Activated T-helper 2 cell treated with anti-CD3 and anti-CD28 coated beads, Interferon-gamma antibody, Interleukin-2, Interleukin-4, amounts not matched to agents 10 μg/mL and 5 μg/mL and 100 μg/mL, durations not matched to agents 14 hours and 24 hours and 36 hours (primary cell): ENCODE measurements at regions not wholly inside any gene's neighbourhood (a gene's known extent, or its start where the extent isn't known, plus 50 kb on each side); places are given as distances from the start of the nearest gene placed in this dataset.

Experiments
- DNase-seq: peaks from one replicate; pipeline ENCODE4 v3.0.0; 2021; ENCODE audit warnings: low spot score
- H3K27ac Mint-ChIP-seq: one replicate; pipeline ENCODE4 v1.8.0; 2021; ENCODE audit warnings: mixed read lengths
- H3K27me3 Mint-ChIP-seq: one replicate; pipeline ENCODE4 v1.8.0; 2021; ENCODE audit warnings: low read depth, mixed read lengths
- H3K36me3 Mint-ChIP-seq: one replicate; pipeline ENCODE4 v1.8.0; 2021; ENCODE audit warnings: low read depth, mixed read lengths
- H3K4me1 Mint-ChIP-seq: one replicate; pipeline ENCODE4 v1.8.0; 2021; ENCODE audit warnings: low read depth, mixed read lengths
- H3K4me3 Mint-ChIP-seq: one replicate; pipeline ENCODE4 v1.8.0; 2021; ENCODE audit warnings: low read depth, mild to moderate bottlenecking, moderate library complexity, mixed read lengths
- H3K9me3 Mint-ChIP-seq: one replicate; pipeline ENCODE4 v1.8.0; 2021; ENCODE audit warnings: mixed read lengths
- intact Hi-C: fragments of 100-400 bp; cut with micrococcal nuclease; formaldehyde crosslinking; loops from one replicate; pipeline ENCODE4 v1.15.1; 2023

GRCh38 chr5:34500236-34500847 is 155.8 kb upstream of the RAI14 start:
- DNase-seq, result no peak
- intact Hi-C loops, result no loop called here
- Mint-ChIP-seq H3K4me3 (no peak overlapping the region), H3K27ac (no peak overlapping the region), H3K27me3 (peaks cover 7% of the 10 kb centered on the region), H3K4me1 (peaks cover 15% of the 10 kb centered on the region), H3K9me3 (no peaks in the 10 kb centered on the region), H3K36me3 (no peaks in the 10 kb centered on the region)

DNA sequence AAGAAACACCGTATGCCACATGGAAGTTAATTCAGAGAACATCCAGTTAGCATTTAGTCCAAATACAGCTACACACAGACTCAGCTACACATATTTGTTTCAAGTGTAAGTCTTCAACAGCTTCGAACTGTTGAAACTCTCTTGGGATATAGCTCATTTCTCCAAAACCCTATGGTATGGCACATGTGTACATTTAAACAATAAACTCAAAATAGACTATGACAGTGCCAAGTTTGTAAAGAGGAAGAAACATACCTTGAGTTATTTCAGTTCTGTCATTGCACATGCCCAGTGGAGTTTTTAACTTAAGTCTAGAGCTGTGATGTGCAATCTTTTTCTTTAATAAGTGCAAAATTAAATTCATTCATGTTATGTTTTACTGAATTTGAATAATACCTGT is 155.1 kb upstream of the RAI14 start:
- Mint-ChIP-seq H3K36me3 (no peaks in the 10 kb centered on the region), H3K9me3 (no peaks in the 10 kb centered on the region), H3K27ac (no peak overlapping the region), H3K27me3 (peaks cover 10% of the 10 kb centered on the region), H3K4me3 (no peak overlapping the region), H3K4me1 (peaks cover 15% of the 10 kb centered on the region)
- no peak for DNase-seq
- intact Hi-C loops, result no loop called here

- Mint-ChIP-seq H3K27me3 (peaks cover 15% of the 10 kb centered on the region), H3K27ac (no peak overlapping the region), H3K4me1 (peaks cover 15% of the 10 kb centered on the region), H3K9me3 (no peaks in the 10 kb centered on the region), H3K4me3 (no peak overlapping the region), H3K36me3 (no peaks in the 10 kb centered on the region)
- intact Hi-C loops, result no loop called here
- DNase-seq, result no peak
Observed at GRCh38 chr5:34501840-34502239, 154.3 kb upstream of the RAI14 start.

GRCh38 chr5:34502581-34502980 is 153.5 kb upstream of the RAI14 start:
- Mint-ChIP-seq H3K4me3 (no peak overlapping the region), H3K4me1 (peaks cover 15% of the 10 kb centered on the region), H3K9me3 (no peaks in the 10 kb centered on the region), H3K36me3 (no peaks in the 10 kb centered on the region), H3K27me3 (peaks cover 17% of the 10 kb centered on the region), H3K27ac (no peak overlapping the region)
- DNase-seq, result no peak
- intact Hi-C loops, result no loop called here

- Mint-ChIP-seq H3K4me3 (no peak overlapping the region), H3K4me1 (peaks cover 12% of the 10 kb centered on the region), H3K27me3 (peaks cover 17% of the 10 kb centered on the region), H3K9me3 (no peaks in the 10 kb centered on the region), H3K36me3 (no peaks in the 10 kb centered on the region), H3K27ac (no peak overlapping the region)
- intact Hi-C loops, result no loop called here
- DNase-seq, result no peak
Observed at GRCh38 chr5:34503379-34504253, 152.5 kb upstream of the RAI14 start.

GRCh38 chr5:34504967-34505366 is 151.2 kb upstream of the RAI14 start:
- Mint-ChIP-seq H3K9me3 (no peaks in the 10 kb centered on the region), H3K4me1 (peaks cover 2% of the 10 kb centered on the region), H3K4me3 (no peak overlapping the region), H3K36me3 (no peaks in the 10 kb centered on the region), H3K27ac (no peak overlapping the region), H3K27me3 (peaks cover 18% of the 10 kb centered on the region)
- DNase-seq, result no peak
- intact Hi-C loops, result no loop called here

DNA sequence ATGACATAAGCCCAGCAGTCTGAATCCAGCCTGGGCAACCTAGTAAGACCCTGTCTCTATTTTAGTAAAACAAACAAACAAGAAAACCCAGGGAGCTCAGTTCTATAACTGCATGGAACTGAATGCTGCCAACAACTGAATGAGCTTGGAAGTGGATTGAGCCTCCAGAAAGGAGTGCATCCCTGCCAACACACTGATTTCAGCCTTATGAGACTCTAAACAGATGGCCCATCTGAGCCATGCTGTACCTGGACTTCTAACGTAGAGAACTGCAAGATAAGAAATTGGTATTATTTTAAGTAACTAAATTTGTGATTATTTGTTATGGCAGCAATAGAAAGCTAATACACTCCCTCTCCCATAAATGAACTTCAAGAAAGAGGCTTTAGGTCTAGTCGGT is 150.4 kb upstream of the RAI14 start:
- H3K9me3 Mint-ChIP-seq, result no peaks in the 10 kb centered on the region
- intact Hi-C loops, result no loop called here
- no peaks in the 10 kb centered on the region for H3K36me3 Mint-ChIP-seq
- DNase-seq, result no peak
- H3K27me3 Mint-ChIP-seq, result peaks cover 18% of the 10 kb centered on the region
- no peak overlapping the region for H3K4me3 Mint-ChIP-seq
- H3K27ac Mint-ChIP-seq, result no peak overlapping the region
- H3K4me1 Mint-ChIP-seq, result no peaks in the 10 kb centered on the region

- no peak overlapping the region for H3K27ac Mint-ChIP-seq
- no peaks in the 10 kb centered on the region for H3K36me3 Mint-ChIP-seq
- intact Hi-C loops, result no loop called here
- no peak for DNase-seq
- H3K4me3 Mint-ChIP-seq, result no peak overlapping the region
- H3K9me3 Mint-ChIP-seq, result no peaks in the 10 kb centered on the region
- peaks cover 18% of the 10 kb centered on the region for H3K27me3 Mint-ChIP-seq
- no peaks in the 10 kb centered on the region for H3K4me1 Mint-ChIP-seq
Observed at GRCh38 chr5:34507933-34508332, 148.2 kb upstream of the RAI14 start.

DNA sequence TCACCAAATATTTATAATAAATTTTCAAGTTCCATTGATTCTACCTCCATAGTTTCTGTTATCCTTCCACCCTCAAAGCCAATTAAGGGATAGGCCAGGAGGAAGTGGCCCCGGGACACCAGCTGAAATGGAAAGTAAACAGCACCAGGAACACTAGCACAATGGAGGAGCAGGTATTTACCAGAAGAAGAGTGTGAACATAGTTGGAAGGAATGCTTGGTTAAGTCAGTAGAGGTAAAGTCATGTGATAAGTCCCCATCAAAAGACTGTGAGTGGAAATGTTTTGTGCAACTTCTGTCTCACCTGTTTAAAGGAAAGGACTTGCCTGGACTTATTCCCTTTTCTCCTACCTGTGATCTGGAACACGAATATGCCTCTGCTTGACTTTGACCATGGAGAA is 146.7 kb upstream of the RAI14 start:
- H3K4me3 Mint-ChIP-seq, result no peak overlapping the region
- H3K4me1 Mint-ChIP-seq, result no peaks in the 10 kb centered on the region
- no peaks in the 10 kb centered on the region for H3K9me3 Mint-ChIP-seq
- H3K27me3 Mint-ChIP-seq, result peaks cover 14% of the 10 kb centered on the region
- intact Hi-C loops, result no loop called here
- no peak overlapping the region for H3K27ac Mint-ChIP-seq
- DNase-seq, result no peak
- no peaks in the 10 kb centered on the region for H3K36me3 Mint-ChIP-seq

DNA sequence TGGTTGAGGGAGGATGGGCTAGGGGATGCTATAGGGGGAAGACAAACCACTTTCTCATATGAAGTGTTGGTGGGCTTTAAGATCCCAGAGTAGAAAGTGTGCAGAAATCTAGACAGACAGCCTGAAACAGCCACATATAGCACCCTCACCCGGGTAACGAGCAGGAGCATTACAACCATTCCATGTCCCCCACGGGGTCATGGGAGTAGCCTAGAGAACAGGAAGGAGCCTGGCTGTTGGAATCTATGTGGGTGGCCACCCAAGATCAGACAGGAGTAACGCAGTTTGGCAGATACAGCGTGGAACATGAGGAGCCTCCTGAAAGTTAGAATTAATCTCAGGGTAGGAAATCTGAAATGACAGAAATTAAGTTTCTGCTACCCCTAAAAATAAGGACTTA is 146.1 kb upstream of the RAI14 start:
- H3K27me3 Mint-ChIP-seq, result peaks cover 14% of the 10 kb centered on the region
- no peak for DNase-seq
- no peaks in the 10 kb centered on the region for H3K36me3 Mint-ChIP-seq
- no peaks in the 10 kb centered on the region for H3K4me1 Mint-ChIP-seq
- no peaks in the 10 kb centered on the region for H3K9me3 Mint-ChIP-seq
- no peak overlapping the region for H3K27ac Mint-ChIP-seq
- intact Hi-C loops, result no loop called here
- no peak overlapping the region for H3K4me3 Mint-ChIP-seq

- no peaks in the 10 kb centered on the region for H3K4me1 Mint-ChIP-seq
Observed at GRCh38 chr5:34511063-34511462, 145.1 kb upstream of the RAI14 start.

DNA sequence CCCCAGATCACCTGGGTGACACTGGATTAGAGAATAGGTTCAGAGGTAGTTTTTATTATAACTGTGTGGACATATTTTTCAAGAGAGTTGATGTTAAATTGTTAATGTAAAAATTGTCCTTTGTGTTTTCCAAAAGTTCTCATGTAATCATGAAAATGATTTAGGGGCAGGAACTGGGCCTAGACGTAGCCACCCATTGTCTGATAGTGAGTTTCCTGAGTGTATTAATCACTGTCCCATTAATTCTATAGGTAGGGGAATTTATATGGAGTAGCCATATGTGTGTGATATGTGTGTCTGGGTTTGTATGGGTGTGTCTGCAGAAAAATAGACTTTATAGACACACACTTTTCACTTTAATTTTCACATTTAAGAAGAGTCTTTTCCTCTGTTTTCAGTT is 144.6 kb upstream of the RAI14 start:
- H3K27ac Mint-ChIP-seq, result no peak overlapping the region
- no peak overlapping the region for H3K4me3 Mint-ChIP-seq
- H3K9me3 Mint-ChIP-seq, result no peaks in the 10 kb centered on the region
- H3K36me3 Mint-ChIP-seq, result no peaks in the 10 kb centered on the region
- no peaks in the 10 kb centered on the region for H3K4me1 Mint-ChIP-seq
- intact Hi-C loops, result no loop called here
- no peak for DNase-seq
- peaks cover 4% of the 10 kb centered on the region for H3K27me3 Mint-ChIP-seq

More at GRCh38 chr5:34511063-34511462, 145.1 kb upstream of the RAI14 start:
- Mint-ChIP-seq H3K27me3 (peaks cover 8% of the 10 kb centered on the region), H3K27ac (no peak overlapping the region), H3K36me3 (no peaks in the 10 kb centered on the region), H3K4me3 (no peak overlapping the region), H3K9me3 (no peaks in the 10 kb centered on the region)
- DNase-seq, result no peak
- intact Hi-C loops, result no loop called here

- Mint-ChIP-seq H3K9me3 (no peaks in the 10 kb centered on the region), H3K4me3 (no peak overlapping the region), H3K4me1 (no peaks in the 10 kb centered on the region), H3K36me3 (no peaks in the 10 kb centered on the region), H3K27ac (no peak overlapping the region), H3K27me3 (peaks cover 3% of the 10 kb centered on the region)
- intact Hi-C loops, result no loop called here
- DNase-seq, result no peak
Observed at GRCh38 chr5:34511915-34512314, 144.2 kb upstream of the RAI14 start.
